ENCODE measurements at regions not wholly inside any gene's neighbourhood (a gene's known extent, or its start where the extent isn't known, plus 50 kb on each side); places are given as distances from the start of the nearest gene placed in this dataset.

GRCh38 chr10:44300666-44301649 lies 83.9 kb downstream of the CXCL12 start:
- no peak for DNase-seq (ENCODE audit: low spot score)

- DNase-seq (ENCODE audit: low spot score): no peak
Observed at GRCh38 chr10:44298713-44299112, 86.2 kb downstream of the CXCL12 start.

- no peak for DNase-seq (ENCODE audit: low spot score)
Observed at GRCh38 chr10:44297963-44298362, 86.9 kb downstream of the CXCL12 start.

GRCh38 chr10:44295644-44296241 lies 89.2 kb downstream of the CXCL12 start:
- DNase-seq (ENCODE audit: low spot score): peak; percentile 48

DNA sequence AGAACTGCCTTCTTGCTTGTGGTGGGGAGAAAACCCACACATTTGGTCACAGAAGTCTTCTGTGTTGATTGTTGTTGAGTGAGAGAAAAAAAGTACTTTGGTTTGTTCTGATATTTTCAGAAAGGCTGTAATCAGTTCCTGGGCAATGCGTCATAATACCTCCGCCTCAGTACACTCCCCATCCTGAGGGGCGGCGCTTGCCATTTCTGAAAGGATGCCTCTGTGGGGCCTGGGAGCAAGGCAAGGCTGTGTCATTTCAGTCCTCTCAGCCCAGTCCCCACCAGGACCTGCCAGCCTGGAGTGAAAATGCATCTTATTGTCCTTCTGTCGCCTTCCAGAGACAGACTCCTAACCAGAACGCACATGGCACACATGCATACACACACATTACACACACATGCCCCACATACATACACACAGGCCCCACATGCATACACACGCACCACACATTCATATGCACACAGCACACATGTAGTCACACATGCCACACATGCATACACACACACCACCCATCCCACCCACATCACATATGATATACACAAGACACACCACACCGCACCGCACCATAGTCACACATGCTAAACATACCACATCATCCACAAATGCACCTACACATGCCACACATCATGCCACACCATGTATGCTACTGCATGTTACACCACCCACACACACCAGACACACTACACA lies 90.0 kb downstream of the CXCL12 start:
- DNase-seq (ENCODE audit: low spot score): peak; percentile 49

GRCh38 chr10:44293842-44294241 lies 91.1 kb downstream of the CXCL12 start:
- DNase-seq (ENCODE audit: low spot score): no peak

- DNase-seq (ENCODE audit: low spot score): no peak
Observed at GRCh38 chr10:44293306-44293778, 91.6 kb downstream of the CXCL12 start.

GRCh38 chr10:44292390-44293002 lies 92.4 kb downstream of the CXCL12 start:
- peak; percentile 56 for DNase-seq (ENCODE audit: low spot score)

GRCh38 chr10:44291091-44291490 lies 93.8 kb downstream of the CXCL12 start:
- DNase-seq (ENCODE audit: low spot score): no peak

- DNase-seq (ENCODE audit: low spot score): no peak
Observed at GRCh38 chr10:44289125-44289524, 95.8 kb downstream of the CXCL12 start.

DNA sequence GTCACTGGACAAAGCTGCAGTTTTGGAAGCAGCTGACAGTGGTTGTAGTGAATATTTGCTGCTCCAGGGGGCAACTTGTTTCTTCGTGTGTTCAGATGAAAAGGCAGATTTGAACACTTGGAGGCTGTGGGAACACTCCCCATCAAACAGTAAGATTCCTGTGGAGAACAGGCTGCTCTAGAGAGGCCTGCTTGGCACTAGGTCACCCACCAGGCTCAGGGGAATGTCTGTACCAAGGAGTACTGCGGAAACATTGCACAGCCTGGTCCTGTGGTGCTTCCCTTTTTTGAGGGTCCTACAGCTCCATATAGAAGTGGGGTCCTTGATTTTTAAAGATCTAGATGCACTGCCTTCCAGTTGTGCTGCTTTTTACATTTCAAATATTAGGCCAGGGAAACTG lies 97.5 kb downstream of the CXCL12 start:
- DNase-seq (ENCODE audit: low spot score): no peak

DNA sequence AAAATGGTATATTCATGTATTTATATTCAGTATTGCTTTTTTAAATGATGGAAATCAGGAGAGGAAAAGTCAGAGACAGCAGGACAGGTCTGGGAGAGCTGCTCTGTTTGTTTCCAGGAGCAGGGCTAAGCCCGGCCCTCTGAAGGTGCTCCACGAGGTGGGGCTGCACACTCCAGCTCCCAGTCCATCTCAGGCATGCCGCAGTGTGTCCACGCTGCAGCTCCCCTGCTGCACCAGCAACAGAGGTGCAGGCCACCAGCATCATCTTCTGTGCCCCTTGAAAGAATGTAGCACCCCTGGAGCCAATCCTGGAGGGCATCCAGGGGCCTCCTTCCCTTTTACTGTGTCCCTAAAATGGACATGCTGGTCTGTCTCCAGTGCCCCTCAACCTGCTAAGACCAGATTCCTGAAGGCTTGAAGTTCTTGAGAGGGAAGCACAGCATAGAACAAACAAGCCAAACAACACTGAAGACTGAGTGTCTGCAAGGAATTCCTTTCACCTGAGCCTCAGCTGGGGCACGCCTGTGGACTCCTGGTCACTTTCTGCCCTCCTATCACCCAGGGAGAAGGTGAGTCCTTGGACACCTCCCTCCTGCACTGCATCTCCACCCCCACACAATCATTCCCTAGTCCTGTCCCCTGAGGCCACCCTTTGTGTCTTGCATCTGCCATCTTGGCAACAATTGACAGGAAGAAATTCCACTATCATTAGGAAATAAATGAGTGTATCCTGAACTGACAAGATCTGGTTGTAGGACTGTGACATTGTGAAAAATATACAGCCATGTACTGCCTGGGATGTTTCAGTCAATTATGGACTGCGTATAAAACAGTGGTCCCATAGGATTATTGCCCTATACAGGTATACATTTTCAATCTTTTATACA lies 100.5 kb downstream of the CXCL12 start:
- DNase-seq (ENCODE audit: low spot score): no peak

- DNase-seq (ENCODE audit: low spot score): no peak
Observed at GRCh38 chr10:44282626-44283300, 102.1 kb downstream of the CXCL12 start.

- no peak for DNase-seq (ENCODE audit: low spot score)
Observed at GRCh38 chr10:44281662-44282061, 103.2 kb downstream of the CXCL12 start.

GRCh38 chr10:44281089-44281613 lies 103.7 kb downstream of the CXCL12 start:
- no peak for DNase-seq (ENCODE audit: low spot score)

- no peak for DNase-seq (ENCODE audit: low spot score)
Observed at GRCh38 chr10:44280226-44281014, 104.5 kb downstream of the CXCL12 start.

- DNase-seq (ENCODE audit: low spot score): no peak
Observed at GRCh38 chr10:44279426-44280126, 105.3 kb downstream of the CXCL12 start.

DNA sequence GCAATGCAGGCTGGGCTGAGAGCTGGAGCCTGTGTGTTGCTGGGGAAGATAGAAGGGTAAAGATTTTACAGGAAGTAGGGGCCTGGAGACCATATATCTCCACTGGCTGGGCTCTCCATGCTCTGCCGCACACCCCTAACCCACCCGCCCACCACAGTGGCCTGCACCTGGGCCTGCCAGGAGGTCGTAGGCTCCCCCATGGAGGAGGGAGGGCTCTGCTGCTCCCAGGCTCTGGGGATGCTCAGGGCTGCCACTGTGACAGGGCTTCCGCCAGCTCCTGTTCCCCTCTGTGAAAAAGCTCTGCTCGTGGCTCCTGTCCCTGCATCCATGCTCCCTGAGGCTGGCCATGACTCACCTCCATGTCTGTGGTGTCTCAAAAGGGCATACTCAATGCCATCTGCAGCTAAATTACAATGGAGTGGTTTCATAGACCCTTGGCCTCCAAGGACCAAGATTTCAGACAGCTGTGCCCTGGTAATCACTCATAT lies 106.0 kb downstream of the CXCL12 start:
- DNase-seq (ENCODE audit: low spot score): no peak
